IPS-NIHi7 (cell line): ENCODE measurements at regions not wholly inside any gene's neighbourhood (a gene's known extent, or its start where the extent isn't known, plus 50 kb on each side); places are given as distances from the start of the nearest gene placed in this dataset.

Source experiments
- DNase-seq: peaks from one replicate; pipeline ENCODE4 v3.0.0; 2012; ENCODE audit warnings: mixed read lengths; ENCODE audit errors: extremely low spot score

- no peak for DNase-seq
These were observed 196.7 kb downstream of the TRIM29 start for GRCh38 chr11:119941171-119941570.

- DNase-seq: no peak
These were observed 197.4 kb downstream of the TRIM29 start for GRCh38 chr11:119940401-119940976.

GRCh38 chr11:119937412-119937811 lies 200.5 kb downstream of the TRIM29 start:
- no peak for DNase-seq

- DNase-seq: no peak
These were observed 201.5 kb downstream of the TRIM29 start for GRCh38 chr11:119936426-119936825.

DNA sequence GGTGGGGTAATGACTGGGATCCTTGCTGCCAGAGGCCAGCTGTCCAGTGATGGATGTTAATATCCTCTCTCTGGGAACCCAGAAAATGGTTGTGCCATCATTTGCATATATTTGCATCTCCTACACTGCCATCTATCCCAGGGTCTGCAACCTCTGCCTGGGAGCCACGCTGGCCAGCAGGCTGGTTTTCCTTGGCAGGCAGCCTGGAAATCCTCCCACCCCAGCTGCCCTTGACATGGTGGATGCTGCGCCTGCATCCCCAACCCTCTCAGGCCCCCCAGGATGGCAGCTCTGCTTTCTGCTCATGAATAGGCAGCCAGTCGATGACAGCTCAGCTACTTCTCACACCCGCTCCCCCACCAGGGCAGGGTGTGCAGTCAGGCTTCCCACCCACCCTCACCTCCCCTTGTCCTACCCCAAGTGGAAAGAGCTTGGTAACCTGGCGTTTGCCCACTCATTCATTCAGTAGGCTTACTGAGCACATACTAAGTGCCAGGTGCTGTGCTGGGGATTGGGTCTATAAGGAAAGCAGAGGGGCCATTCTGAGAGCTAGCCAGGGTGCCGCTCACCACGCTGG lies 202.5 kb downstream of the TRIM29 start:
- no peak for DNase-seq

GRCh38 chr11:119934866-119935265 lies 203.0 kb downstream of the TRIM29 start:
- no peak for DNase-seq

- no peak for DNase-seq
These were observed 203.6 kb downstream of the TRIM29 start for GRCh38 chr11:119934267-119934666.

GRCh38 chr11:119933584-119933983 lies 204.3 kb downstream of the TRIM29 start:
- no peak for DNase-seq

- DNase-seq: no peak
These were observed 204.0 kb upstream of the NECTIN1 start for GRCh38 chr11:119932828-119933562.

DNA sequence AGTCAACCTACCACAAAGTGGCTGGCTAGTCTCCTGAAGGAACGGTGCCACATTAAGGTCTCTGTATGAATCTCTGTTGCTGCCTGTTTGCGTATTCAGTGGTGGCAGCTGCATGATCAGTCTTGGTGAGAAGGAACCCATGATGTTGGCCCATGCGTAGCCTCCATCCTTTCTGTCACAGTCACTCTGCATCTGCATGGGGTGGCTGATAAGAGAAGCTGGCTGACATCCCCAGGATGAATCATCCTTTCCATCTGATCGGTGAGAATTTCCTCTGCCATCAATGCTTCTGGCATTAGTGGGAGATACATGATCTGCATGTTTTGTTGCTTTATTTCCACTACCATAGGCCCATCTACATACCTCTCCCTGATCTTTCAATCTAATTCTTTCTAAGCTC lies 199.0 kb upstream of the NECTIN1 start:
- no peak for DNase-seq

- no peak for DNase-seq
These were observed 195.0 kb upstream of the NECTIN1 start for GRCh38 chr11:119924017-119924416.

- DNase-seq: no peak
These were observed 192.6 kb upstream of the NECTIN1 start for GRCh38 chr11:119921571-119921970.

GRCh38 chr11:119920666-119921387 lies 191.8 kb upstream of the NECTIN1 start:
- DNase-seq: no peak

- no peak for DNase-seq
These were observed 190.7 kb upstream of the NECTIN1 start for GRCh38 chr11:119919656-119920055.

GRCh38 chr11:119918347-119918746 lies 189.3 kb upstream of the NECTIN1 start:
- DNase-seq: no peak

GRCh38 chr11:119916568-119916967 lies 187.6 kb upstream of the NECTIN1 start:
- DNase-seq: no peak

- no peak for DNase-seq
These were observed 183.2 kb upstream of the NECTIN1 start for GRCh38 chr11:119912229-119912628.

DNA sequence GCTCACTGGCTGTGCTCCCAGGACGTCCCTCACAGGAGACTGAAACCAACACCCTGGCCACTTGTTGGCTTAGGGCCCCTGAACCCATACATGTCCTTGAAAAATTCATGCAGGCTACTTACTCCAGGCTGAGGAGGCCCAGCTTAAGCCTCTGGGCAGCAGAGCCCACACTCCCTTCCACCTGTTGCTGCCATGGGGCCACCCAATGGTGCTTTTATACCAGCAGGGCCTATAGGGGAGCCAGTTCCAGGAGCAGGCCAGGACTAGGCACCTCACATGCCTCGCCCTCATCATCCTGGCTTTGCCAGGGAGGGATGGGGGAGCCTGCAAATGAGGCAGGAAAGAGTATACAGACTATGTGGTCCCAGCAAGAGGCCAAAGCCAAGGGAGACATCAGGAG lies 181.7 kb upstream of the NECTIN1 start:
- DNase-seq: no peak

DNA sequence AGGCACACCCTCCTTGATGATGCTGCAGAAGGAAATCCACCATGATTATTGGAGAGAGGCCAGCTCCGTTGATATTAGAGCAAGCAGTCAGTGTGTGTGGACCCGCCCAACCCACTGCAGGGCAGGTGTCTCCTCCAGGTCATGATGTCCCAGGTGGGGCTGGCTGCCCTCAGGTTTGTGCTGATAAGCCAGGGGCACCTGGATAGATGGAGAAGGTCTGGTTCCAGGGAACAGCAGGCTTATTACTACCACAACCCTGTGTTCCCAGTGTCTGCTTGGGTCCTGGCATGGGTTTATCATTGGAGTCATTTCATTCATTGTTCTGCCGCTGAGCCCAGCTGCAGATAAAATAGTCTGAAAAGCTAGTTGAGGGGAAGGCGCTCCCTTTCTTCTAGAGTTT lies 181.1 kb upstream of the NECTIN1 start:
- DNase-seq: no peak

GRCh38 chr11:119909495-119909894 lies 180.5 kb upstream of the NECTIN1 start:
- DNase-seq: no peak

- no peak for DNase-seq
These were observed 180.1 kb upstream of the NECTIN1 start for GRCh38 chr11:119909077-119909476.

- no peak for DNase-seq
These were observed 179.5 kb upstream of the NECTIN1 start for GRCh38 chr11:119908573-119908904.
